Gastrocnemius medialis (tissue), 4 donors: ENCODE measurements at regions not wholly inside any gene's neighbourhood (a gene's known extent, or its start where the extent isn't known, plus 50 kb on each side); places are given as distances from the start of the nearest gene placed in this dataset.

ENCODE experiments used
- CTCF ChIP-seq, 5 experiments: fragments of 450-650 bp in 3 of 5; fragments of 200-600 bp in 2 of 5; sonication (generic) in 2 of 5; IDR thresholded peaks in 4 of 5; conservative IDR thresholded peaks in 1 of 5; 1 replicate in 4 of 5; 2 replicates in 1 of 5; pipeline ENCODE4 v1.5.1; 2016 to 2019; ENCODE audit warnings: antibody characterized with exemption in 5 of 5, mild to moderate bottlenecking in 3 of 5, moderate library complexity in 3 of 5
- POLR2A ChIP-seq, 2 donors: fragments of 450-650 bp; IDR thresholded peaks; one replicate each; pipeline ENCODE4 v1.6.1; 2017; ENCODE audit warnings: antibody characterized with exemption in 2 of 2, mild to moderate bottlenecking in 2 of 2, moderate library complexity in 2 of 2

DNA sequence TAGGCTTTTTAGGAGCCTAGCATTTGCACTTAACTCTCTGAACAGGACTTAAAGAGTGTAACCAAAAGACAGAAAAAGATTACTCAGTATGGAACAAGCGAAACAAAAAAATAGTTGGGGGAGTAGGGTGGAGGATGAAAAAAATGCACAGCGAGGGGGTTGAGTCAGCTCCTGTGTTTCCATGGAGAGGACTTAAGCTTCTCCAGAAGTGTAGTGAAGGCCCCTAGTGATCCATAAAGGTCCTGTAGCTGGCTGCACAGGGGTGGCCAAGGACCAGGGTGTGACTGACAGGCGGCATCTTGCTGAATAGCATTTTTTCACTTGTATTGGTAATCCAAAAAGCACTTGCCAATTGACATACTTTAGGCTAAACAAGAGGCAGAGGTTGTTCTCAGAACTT lies 533.9 kb downstream of the RFPL4B start:
- TF ChIP-seq CTCF (IDR thresholded peaks at IDR 0.05 in 4 of 5, conservative IDR thresholded peaks at IDR 0.05 in 1 of 5), result no peak
- TF ChIP-seq POLR2A (IDR thresholded peaks at IDR 0.05), result no peak
